HCT116 (cell line): ENCODE measurements at regions not wholly inside any gene's neighbourhood (a gene's known extent, or its start where the extent isn't known, plus 50 kb on each side); places are given as distances from the start of the nearest gene placed in this dataset.

Source experiments
- ATAC-seq: fragments of 200-7000 bp; cut with Tn5 transposase; 2 replicates; pipeline ENCODE4 v1.9.1; 2020; ENCODE audit warnings: mild to moderate bottlenecking, moderate library complexity
- BruUV-seq: library from RNA; stranded (reverse); fragments of 400-500 nt; replicated peaks from 2 replicates; lab custom pipeline; 2021; lab: Mats Ljungman, UMichigan
- CTCF ChIA-PET: fragments of 300-600 bp; sonication (Branson Sonifier 250); formaldehyde crosslinking; loops from one replicate; lab custom pipeline; 2021; ENCODE audit warnings: antibody characterized with exemption; lab: Charles Lee
- POLR2A ChIA-PET: fragments of 300-600, 350-600 bp; sonication (Branson Sonifier 250); formaldehyde crosslinking; loops from one replicate; lab custom pipeline; 2021; ENCODE audit warnings: antibody characterized with exemption; lab: Charles Lee
- RAD21 ChIA-PET, 2 experiments: fragments of 300-600 bp; sonication (Branson Sonifier 250); formaldehyde crosslinking; loops; one replicate each; lab custom pipeline; 2023; ENCODE audit warnings: low total read pairs in 2 of 2; ENCODE audit not compliant: uncharacterized antibody in 2 of 2, unreplicated experiment in 2 of 2, low non-redundant PET in 1 of 2; lab: Charles Lee
- DNase-seq: peaks from one replicate; pipeline ENCODE4 v3.0.0-alpha.2; 2010; ENCODE audit warnings: low read depth, low spot score
- H2AFZ ChIP-seq: fragments of 200-600 bp; shearing (Covaris generic), sonication (generic); 2 replicates; pipeline ENCODE4 v1.6.1; 2017; ENCODE audit warnings: low read depth, mixed run types, mixed read lengths, antibody characterized with exemption, low read length; ENCODE audit not compliant: poor library complexity, severe bottlenecking
- H3K27ac ChIP-seq: 2 replicates; pipeline ENCODE4 v1.5.1; 2012; ENCODE audit warnings: low read depth, low read length
- H3K27me3 ChIP-seq: fragments of 200-600 bp; sonication (generic); 2 replicates; pipeline ENCODE4 v1.6.1; 2016; ENCODE audit warnings: mixed run types, low read length, mixed read lengths; ENCODE audit not compliant: insufficient read depth
- H3K36me3 ChIP-seq, 2 experiments: fragments of 200-500 bp in 1 of 2; fragments of 200-600 bp in 1 of 2; sonication (Bioruptor generic) in 1 of 2; sonication (generic) in 1 of 2; 2 replicates each; pipeline versions ENCODE4 v1.5.1 to v1.6.1; 2014 to 2016; ENCODE audit warnings: low read length in 2 of 2, inconsistent platforms in 1 of 2, mixed read lengths in 1 of 2, mixed run types in 1 of 2; ENCODE audit not compliant: insufficient read depth in 2 of 2, control insufficient read depth in 1 of 2
- H3K4me1 ChIP-seq, 2 experiments: fragments of 200-600 bp in 1 of 2; sonication (generic) in 1 of 2; 2 replicates each; pipeline versions ENCODE4 v1.5.1 to v1.6.1; 2012 to 2017; ENCODE audit warnings: low read length in 2 of 2, inconsistent platforms in 1 of 2, mild to moderate bottlenecking in 1 of 2, mixed read lengths in 1 of 2, mixed run types in 1 of 2, moderate library complexity in 1 of 2; ENCODE audit not compliant: insufficient read depth in 2 of 2, control insufficient read depth in 1 of 2
- H3K4me2 ChIP-seq: fragments of 200-600 bp; sonication (generic); 2 replicates; pipeline ENCODE4 v1.6.1; 2017; ENCODE audit warnings: mixed run types, low read length, mixed read lengths
- H3K4me3 ChIP-seq, 2 experiments: fragments of 200-600 bp in 1 of 2; sonication (generic) in 1 of 2; replicated peaks in 1 of 2; 2 replicates each; pipeline ENCODE4 v1.5.1; 2011 to 2016; ENCODE audit warnings: low read length in 2 of 2, control low read depth in 1 of 2, low read depth in 1 of 2, mild to moderate bottlenecking in 1 of 2, mixed read lengths in 1 of 2, mixed run types in 1 of 2
- H3K79me2 ChIP-seq: fragments of 200-600 bp; sonication (generic); 2 replicates; pipeline ENCODE4 v1.6.1; 2017; ENCODE audit warnings: mild to moderate bottlenecking, mixed run types, low read length, moderate library complexity, mixed read lengths; ENCODE audit not compliant: insufficient read depth
- H3K9ac ChIP-seq: fragments of 200-600 bp; sonication (generic); 2 replicates; pipeline ENCODE4 v1.6.1; 2016; ENCODE audit warnings: low read length, mixed read lengths
- H3K9me2 ChIP-seq: fragments of 200-600 bp; sonication (generic), shearing (Covaris generic); 2 replicates; pipeline ENCODE4 v1.6.1; 2017; ENCODE audit warnings: mixed run types, mild to moderate bottlenecking, moderate library complexity; ENCODE audit not compliant: insufficient read depth
- H3K9me3 ChIP-seq, 2 experiments: fragments of 200-500 bp in 1 of 2; fragments of 200-600 bp in 1 of 2; sonication (Bioruptor generic) in 1 of 2; sonication (generic) in 1 of 2; 2 replicates each; pipeline ENCODE4 v1.6.1; 2014 to 2017; ENCODE audit warnings: low read length in 2 of 2, mixed read lengths in 2 of 2, inconsistent platforms in 1 of 2, low read depth in 1 of 2, mild to moderate bottlenecking in 1 of 2, mixed run types in 1 of 2, moderate library complexity in 1 of 2; ENCODE audit not compliant: control insufficient read depth in 1 of 2, insufficient read depth in 1 of 2
- H4K20me1 ChIP-seq: fragments of 200-600 bp; sonication (generic), shearing (Covaris generic); 2 replicates; pipeline ENCODE4 v1.6.1; 2017; ENCODE audit warnings: mixed run types, mild to moderate bottlenecking, moderate library complexity; ENCODE audit not compliant: insufficient read depth
- CBX3 ChIP-seq: IDR thresholded peaks from 2 replicates; pipeline ENCODE4 v1.6.1; 2012; ENCODE audit warnings: low read depth
- CEBPB ChIP-seq: IDR thresholded peaks from 2 replicates; pipeline ENCODE4 v1.6.1; 2012; ENCODE audit warnings: low read depth
- EGR1 ChIP-seq: IDR thresholded peaks from 2 replicates; pipeline ENCODE4 v1.6.1; 2012; ENCODE audit warnings: low read depth
- ELF1 ChIP-seq: IDR thresholded peaks from 2 replicates; pipeline ENCODE4 v1.6.1; 2012; ENCODE audit warnings: low read depth, borderline replicate concordance
- EZH2 ChIP-seq: fragments of 200-600 bp; sonication (generic); IDR thresholded peaks from 2 replicates; pipeline ENCODE4 v1.6.1; 2017; ENCODE audit warnings: antibody characterized with exemption, mixed run types
- EZH2phosphoT487 ChIP-seq: fragments of 200-600 bp; IDR thresholded peaks from 2 replicates; pipeline ENCODE4 v1.6.1; 2018; ENCODE audit warnings: antibody characterized with exemption, borderline replicate concordance
- FOSL1 ChIP-seq: IDR thresholded peaks from 2 replicates; pipeline ENCODE4 v1.6.1; 2012; ENCODE audit warnings: low read depth
- JUND ChIP-seq: IDR thresholded peaks from 2 replicates; pipeline ENCODE4 v1.6.1; 2012
- MAX ChIP-seq: IDR thresholded peaks from 2 replicates; pipeline ENCODE4 v1.6.1; 2012
- POLR2AphosphoS5 ChIP-seq: IDR thresholded peaks from 2 replicates; pipeline ENCODE4 v1.6.1; 2011; ENCODE audit warnings: mild to moderate bottlenecking, low read depth, low read length, moderate library complexity
- REST ChIP-seq: IDR thresholded peaks from 2 replicates; pipeline ENCODE4 v1.6.1; 2012; ENCODE audit warnings: low read depth
- SP1 ChIP-seq: IDR thresholded peaks from 2 replicates; pipeline ENCODE4 v1.6.1; 2012; ENCODE audit warnings: low read depth
- SRF ChIP-seq: IDR thresholded peaks from 2 replicates; pipeline ENCODE4 v1.6.1; 2012; ENCODE audit warnings: low read depth
- TCF7L2 ChIP-seq: IDR thresholded peaks from 2 replicates; pipeline ENCODE4 v1.7.0; 2011; ENCODE audit warnings: borderline replicate concordance, inconsistent platforms; ENCODE audit not compliant: insufficient read depth, insufficient read length; ENCODE audit errors: extremely low read depth
- YY1 ChIP-seq: IDR thresholded peaks from 2 replicates; pipeline ENCODE4 v1.6.1; 2011; ENCODE audit warnings: low read length, low read depth, moderate library complexity, mild to moderate bottlenecking; ENCODE audit not compliant: insufficient replicate concordance; ENCODE audit errors: extremely low read depth
- ZBTB33 ChIP-seq: IDR thresholded peaks from 2 replicates; pipeline ENCODE4 v1.6.1; 2011; ENCODE audit warnings: mild to moderate bottlenecking, low read length, moderate library complexity; ENCODE audit not compliant: insufficient replicate concordance; ENCODE audit errors: extremely low read depth
- ZFX ChIP-seq: fragments of 450-650 bp; IDR thresholded peaks from 2 replicates; pipeline ENCODE4 v1.6.1; 2017
- ZNF274 ChIP-seq: fragments of 200-500 bp; sonication (Bioruptor generic); IDR thresholded peaks from 2 replicates; pipeline ENCODE4 v1.6.1; 2014; ENCODE audit warnings: mild to moderate bottlenecking, low read depth, low read length, inconsistent platforms
- intact Hi-C: fragments of 100-400 bp; cut with micrococcal nuclease; formaldehyde crosslinking; loops from 2 replicates; pipeline ENCODE4 v1.10.0; 2022

- H3K9me2 ChIP-seq: no peaks in the 10 kb centered on the region
- no peak overlapping the region for H3K9ac ChIP-seq
- ChIA-PET CTCF (no interaction called here), POLR2A (no interaction called here), RAD21 (no interaction called here)
- no peak overlapping the region for H3K27ac ChIP-seq
- H3K9me3 ChIP-seq: no peaks in the 10 kb centered on the region
- H3K4me1 ChIP-seq: peaks cover 0 to 6% of the 10 kb centered on the region in 2 experiments; a peak in 2 of 4 replicates
- BruUV-seq: no TSS peak
- no peak for TF ChIP-seq SRF
- TF ChIP-seq ELF1: no peak
- no peak for TF ChIP-seq SP1
- no peak for TF ChIP-seq ZNF274
- TF ChIP-seq EZH2: no peak
- no peak for TF ChIP-seq CEBPB
- no peak for TF ChIP-seq MAX
- no peak for TF ChIP-seq REST
- TF ChIP-seq ZFX: no peak
- no peak for TF ChIP-seq FOSL1
- TF ChIP-seq TCF7L2: no peak
- no peak for TF ChIP-seq CBX3
- TF ChIP-seq ZBTB33: no peak
- TF ChIP-seq EZH2phosphoT487: no peak
- no peak for TF ChIP-seq EGR1
- TF ChIP-seq YY1: no peak
- no peak for TF ChIP-seq POLR2AphosphoS5
- no peak for TF ChIP-seq JUND
- no peak for DNase-seq
- H3K79me2 ChIP-seq: no peaks in the 10 kb centered on the region
- no peaks in the 10 kb centered on the region for H3K27me3 ChIP-seq
- no peak overlapping the region for H2AFZ ChIP-seq
- no peaks in the 10 kb centered on the region for H4K20me1 ChIP-seq
- no peak overlapping the region for H3K4me2 ChIP-seq
- no peak overlapping the region for H3K4me3 ChIP-seq
- H3K36me3 ChIP-seq: no peaks in the 10 kb centered on the region
- intact Hi-C loops: no loop called here
- ATAC-seq: no peak
Measured at GRCh38 chr11:119547511-119547910, 124.5 kb upstream of the THY1 start.
